ENCODE measurements at regions not wholly inside any gene's neighbourhood (a gene's known extent, or its start where the extent isn't known, plus 50 kb on each side); places are given as distances from the start of the nearest gene placed in this dataset.
A peak's percentile ranks its signal among the peaks of the same experiment; 100 is the strongest.

- FAIRE-seq, result peak; percentile 20
- no peak overlapping the region for H3K4me3 Mint-ChIP-seq (ENCODE audit: unreplicated experiment)
These were observed 70.2 kb upstream of the NAV3 start for GRCh38 chr12:77760271-77761025.

GRCh38 chr12:77754086-77754485 is 76.6 kb upstream of the NAV3 start:
- H3K27ac Mint-ChIP-seq (ENCODE audit: unreplicated experiment), result no peak overlapping the region
- no peak overlapping the region for H3K4me3 ChIP-seq (ENCODE audit: insufficient read depth, low read depth, low read length)
- no peak for TF ChIP-seq EZH2 (IDR thresholded peaks at IDR 0.05; ENCODE audit: insufficient read depth, low read length)
- TF ChIP-seq CTCF (IDR thresholded peaks at IDR 0.05; ENCODE audit: insufficient read depth, low read depth, low read length), result no peak
- H3K27ac ChIP-seq (ENCODE audit: low read depth, low read length), result no peak overlapping the region
- H3K4me3 Mint-ChIP-seq (ENCODE audit: unreplicated experiment), result no peak overlapping the region
- no peaks in the 10 kb centered on the region for H3K4me1 Mint-ChIP-seq (ENCODE audit: low read depth, unreplicated experiment)
- H3K27me3 ChIP-seq (ENCODE audit: insufficient read depth, low read length), result no peaks in the 10 kb centered on the region
- H3K36me3 ChIP-seq (ENCODE audit: insufficient read depth, low read length), result no peaks in the 10 kb centered on the region
- H3K9me3 Mint-ChIP-seq (ENCODE audit: unreplicated experiment), result no peaks in the 10 kb centered on the region
- H3K9ac ChIP-seq (ENCODE audit: low read length), result no peak overlapping the region
- no peak overlapping the region for H3K4me2 ChIP-seq (ENCODE audit: low read length)
- no peaks in the 10 kb centered on the region for H3K9me3 ChIP-seq (ENCODE audit: insufficient read depth, low read depth, low read length)
- peaks cover 6% of the 10 kb centered on the region for H3K4me1 ChIP-seq (ENCODE audit: insufficient read depth, low read length)
- H4K20me1 ChIP-seq (ENCODE audit: insufficient read depth, low read length), result no peaks in the 10 kb centered on the region
- no peak for DNase-seq (ENCODE audit: low read depth)
- no peak for FAIRE-seq
- H2AFZ ChIP-seq (ENCODE audit: low read depth, low read length), result no peak overlapping the region
- H3K27me3 Mint-ChIP-seq (ENCODE audit: low read depth, unreplicated experiment), result no peaks in the 10 kb centered on the region
- H3K79me2 ChIP-seq (ENCODE audit: insufficient read depth, low read length), result no peaks in the 10 kb centered on the region
- H3K36me3 Mint-ChIP-seq (ENCODE audit: low read depth, unreplicated experiment), result no peaks in the 10 kb centered on the region

More at GRCh38 chr12:77760271-77761025, 70.2 kb upstream of the NAV3 start:
- DNase-seq (ENCODE audit: low read depth), result no peak
- Mint-ChIP-seq H3K27ac (ENCODE audit: unreplicated experiment) (no peak overlapping the region), H3K9me3 (ENCODE audit: unreplicated experiment) (no peaks in the 10 kb centered on the region), H3K4me1 (ENCODE audit: low read depth, unreplicated experiment) (peaks cover 2% of the 10 kb centered on the region), H3K27me3 (ENCODE audit: low read depth, unreplicated experiment) (no peaks in the 10 kb centered on the region), H3K36me3 (ENCODE audit: low read depth, unreplicated experiment) (no peaks in the 10 kb centered on the region)
- Histone ChIP-seq H2AFZ (ENCODE audit: low read depth, low read length) (no peak overlapping the region), H3K27me3 (ENCODE audit: insufficient read depth, low read length) (no peaks in the 10 kb centered on the region), H3K36me3 (ENCODE audit: insufficient read depth, low read length) (no peaks in the 10 kb centered on the region), H3K27ac (ENCODE audit: low read depth, low read length) (no peak overlapping the region), H3K4me2 (ENCODE audit: low read length) (no peak overlapping the region), H3K79me2 (ENCODE audit: insufficient read depth, low read length) (no peaks in the 10 kb centered on the region), H3K4me3 (ENCODE audit: insufficient read depth, low read depth, low read length) (no peak overlapping the region), H3K9me3 (ENCODE audit: insufficient read depth, low read depth, low read length) (no peaks in the 10 kb centered on the region), H4K20me1 (ENCODE audit: insufficient read depth, low read length) (no peaks in the 10 kb centered on the region), H3K4me1 (ENCODE audit: insufficient read depth, low read length) (no peaks in the 10 kb centered on the region), H3K9ac (ENCODE audit: low read length) (no peak overlapping the region)
- TF ChIP-seq CTCF (IDR thresholded peaks at IDR 0.05; ENCODE audit: insufficient read depth, low read depth, low read length) (no peak), EZH2 (IDR thresholded peaks at IDR 0.05; ENCODE audit: insufficient read depth, low read length) (no peak)

- peaks cover 6% of the 10 kb centered on the region for H3K4me1 ChIP-seq (ENCODE audit: insufficient read depth, low read length)
- no peaks in the 10 kb centered on the region for H3K36me3 ChIP-seq (ENCODE audit: insufficient read depth, low read length)
- TF ChIP-seq CTCF (IDR thresholded peaks at IDR 0.05; ENCODE audit: insufficient read depth, low read depth, low read length), result no peak
- TF ChIP-seq EZH2 (IDR thresholded peaks at IDR 0.05; ENCODE audit: insufficient read depth, low read length), result no peak
- no peak overlapping the region for H2AFZ ChIP-seq (ENCODE audit: low read depth, low read length)
- no peaks in the 10 kb centered on the region for H3K4me1 Mint-ChIP-seq (ENCODE audit: low read depth, unreplicated experiment)
- H3K4me3 ChIP-seq (ENCODE audit: insufficient read depth, low read depth, low read length), result no peak overlapping the region
- H3K79me2 ChIP-seq (ENCODE audit: insufficient read depth, low read length), result no peaks in the 10 kb centered on the region
- DNase-seq (ENCODE audit: low read depth), result peak; percentile 70
- no peak overlapping the region for H3K27ac ChIP-seq (ENCODE audit: low read depth, low read length)
- FAIRE-seq, result no peak
- no peaks in the 10 kb centered on the region for H3K27me3 Mint-ChIP-seq (ENCODE audit: low read depth, unreplicated experiment)
- no peak overlapping the region for H3K9ac ChIP-seq (ENCODE audit: low read length)
- no peak overlapping the region for H3K27ac Mint-ChIP-seq (ENCODE audit: unreplicated experiment)
- no peaks in the 10 kb centered on the region for H4K20me1 ChIP-seq (ENCODE audit: insufficient read depth, low read length)
- no peaks in the 10 kb centered on the region for H3K27me3 ChIP-seq (ENCODE audit: insufficient read depth, low read length)
- no peaks in the 10 kb centered on the region for H3K9me3 ChIP-seq (ENCODE audit: insufficient read depth, low read depth, low read length)
- H3K4me2 ChIP-seq (ENCODE audit: low read length), result peak overlapping the region; percentile 5
- H3K9me3 Mint-ChIP-seq (ENCODE audit: unreplicated experiment), result peaks cover 1% of the 10 kb centered on the region
- H3K36me3 Mint-ChIP-seq (ENCODE audit: low read depth, unreplicated experiment), result no peaks in the 10 kb centered on the region
- no peak overlapping the region for H3K4me3 Mint-ChIP-seq (ENCODE audit: unreplicated experiment)
These were observed 78.8 kb upstream of the NAV3 start for GRCh38 chr12:77751939-77752338.

Measured in astrocyte (in vitro differentiated cells and primary cell).